ENCODE measurements at regions not wholly inside any gene's neighbourhood (a gene's known extent, or its start where the extent isn't known, plus 50 kb on each side); places are given as distances from the start of the nearest gene placed in this dataset.

GRCh38 chr5:60356745-60357144, 343.2 kb downstream of the DEPDC1B start:
- H3K27me3 ChIP-seq (ENCODE audit: insufficient read depth, low read length, poor library complexity), result no peaks in the 10 kb centered on the region
- no CpG with 5 or more reads among the region's 2 CpGs for WGBS (ENCODE audit: extremely low coverage, insufficient coverage, low lambda C conversion rate)
- no peaks in the 10 kb centered on the region for H3K79me1 ChIP-seq (ENCODE audit: low read length)
- no peak overlapping the region for H3K23ac ChIP-seq (ENCODE audit: low read length)
- no peak overlapping the region for H4K5ac ChIP-seq (ENCODE audit: low read length)
- no peak overlapping the region for H3K4me2 ChIP-seq (ENCODE audit: low read length)
- H4K8ac ChIP-seq (ENCODE audit: low read depth, low read length), result no peak overlapping the region
- DNase-seq, result no peak
- no peak overlapping the region for H3K56ac ChIP-seq (ENCODE audit: low read length)
- no peaks in the 10 kb centered on the region for H3K36me3 ChIP-seq (ENCODE audit: control insufficient read depth, insufficient read depth, low read length)
- no peak overlapping the region for H3K18ac ChIP-seq (ENCODE audit: low read length)
- no peak overlapping the region for H3K9ac ChIP-seq (ENCODE audit: low read length)
- H3K4me3 ChIP-seq (ENCODE audit: low read length), result no peak overlapping the region
- H2BK15ac ChIP-seq (replicated peaks; ENCODE audit: low read depth), result no peak overlapping the region
- no peak overlapping the region for H3K4ac ChIP-seq (ENCODE audit: low read depth, low read length)
- no peak overlapping the region for H3K27ac ChIP-seq (ENCODE audit: low read depth, low read length)
- H3K4me1 ChIP-seq (ENCODE audit: control insufficient read depth, low read depth, low read length), result no peaks in the 10 kb centered on the region
- H2AK5ac ChIP-seq (ENCODE audit: low read length), result no peak overlapping the region
- no peak overlapping the region for H2BK5ac ChIP-seq (ENCODE audit: low read length)
- no peaks in the 10 kb centered on the region for H3K79me2 ChIP-seq (ENCODE audit: control insufficient read depth, insufficient read depth, low read length)
- no peak overlapping the region for H2BK120ac ChIP-seq (ENCODE audit: low read depth, low read length)

- Histone ChIP-seq H3K4ac (ENCODE audit: low read depth, low read length) (no peak overlapping the region), H2BK5ac (ENCODE audit: low read length) (no peak overlapping the region), H2AK5ac (ENCODE audit: low read length) (no peak overlapping the region), H3K4me2 (ENCODE audit: low read length) (no peak overlapping the region), H3K27me3 (ENCODE audit: insufficient read depth, low read length, poor library complexity) (no peaks in the 10 kb centered on the region), H3K79me1 (ENCODE audit: low read length) (no peaks in the 10 kb centered on the region), H2BK15ac (replicated peaks; ENCODE audit: low read depth) (no peak overlapping the region), H3K23ac (ENCODE audit: low read length) (no peak overlapping the region), H3K9ac (ENCODE audit: low read length) (no peak overlapping the region), H3K4me3 (ENCODE audit: low read length) (no peak overlapping the region), H3K36me3 (ENCODE audit: control insufficient read depth, insufficient read depth, low read length) (no peaks in the 10 kb centered on the region), H3K4me1 (ENCODE audit: control insufficient read depth, low read depth, low read length) (no peaks in the 10 kb centered on the region), H3K18ac (ENCODE audit: low read length) (no peak overlapping the region), H3K56ac (ENCODE audit: low read length) (no peak overlapping the region), H2BK120ac (ENCODE audit: low read depth, low read length) (no peak overlapping the region), H4K8ac (ENCODE audit: low read depth, low read length) (no peak overlapping the region), H3K79me2 (ENCODE audit: control insufficient read depth, insufficient read depth, low read length) (no peaks in the 10 kb centered on the region), H3K27ac (ENCODE audit: low read depth, low read length) (no peak overlapping the region), H4K5ac (ENCODE audit: low read length) (no peak overlapping the region)
- no peak for DNase-seq
These were observed 344.8 kb downstream of the DEPDC1B start for GRCh38 chr5:60355181-60355580.

DNA sequence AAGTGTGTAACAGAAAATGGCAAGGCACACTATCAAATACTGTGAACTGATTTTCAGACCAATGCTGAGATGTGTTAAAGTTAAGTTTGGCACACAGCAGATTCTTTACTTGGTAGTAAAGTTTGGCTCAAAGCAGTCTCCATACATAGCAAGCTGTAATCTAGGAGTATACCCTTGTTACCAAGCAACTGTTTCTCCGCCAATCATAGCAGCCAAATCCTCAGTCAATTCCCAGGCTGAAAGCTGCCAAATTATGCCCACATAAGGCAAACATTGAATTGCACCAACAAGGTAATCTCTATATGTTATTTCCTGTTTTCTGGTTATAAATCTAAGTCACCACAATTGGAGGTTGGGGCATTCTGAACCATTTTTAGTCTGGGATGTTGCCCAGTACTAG, 345.7 kb downstream of the DEPDC1B start:
- WGBS (ENCODE audit: extremely low coverage, insufficient coverage, low lambda C conversion rate), result no CpG with 5 or more reads among the region's 1 CpG
- no peaks in the 10 kb centered on the region for H3K79me2 ChIP-seq (ENCODE audit: control insufficient read depth, insufficient read depth, low read length)
- DNase-seq, result no peak
- no peak overlapping the region for H3K23ac ChIP-seq (ENCODE audit: low read length)
- no peak overlapping the region for H2BK120ac ChIP-seq (ENCODE audit: low read depth, low read length)
- H3K27me3 ChIP-seq (ENCODE audit: insufficient read depth, low read length, poor library complexity), result no peaks in the 10 kb centered on the region
- no peak overlapping the region for H3K4me3 ChIP-seq (ENCODE audit: low read length)
- H2AK5ac ChIP-seq (ENCODE audit: low read length), result no peak overlapping the region
- no peak overlapping the region for H3K4ac ChIP-seq (ENCODE audit: low read depth, low read length)
- H4K8ac ChIP-seq (ENCODE audit: low read depth, low read length), result no peak overlapping the region
- H3K79me1 ChIP-seq (ENCODE audit: low read length), result no peaks in the 10 kb centered on the region
- no peak overlapping the region for H3K18ac ChIP-seq (ENCODE audit: low read length)
- H2BK5ac ChIP-seq (ENCODE audit: low read length), result no peak overlapping the region
- H3K27ac ChIP-seq (ENCODE audit: low read depth, low read length), result no peak overlapping the region
- H3K56ac ChIP-seq (ENCODE audit: low read length), result no peak overlapping the region
- no peaks in the 10 kb centered on the region for H3K36me3 ChIP-seq (ENCODE audit: control insufficient read depth, insufficient read depth, low read length)
- no peak overlapping the region for H3K4me2 ChIP-seq (ENCODE audit: low read length)
- no peak overlapping the region for H4K5ac ChIP-seq (ENCODE audit: low read length)
- H3K4me1 ChIP-seq (ENCODE audit: control insufficient read depth, low read depth, low read length), result no peaks in the 10 kb centered on the region
- H2BK15ac ChIP-seq (replicated peaks; ENCODE audit: low read depth), result no peak overlapping the region
- no peak overlapping the region for H3K9ac ChIP-seq (ENCODE audit: low read length)

DNA sequence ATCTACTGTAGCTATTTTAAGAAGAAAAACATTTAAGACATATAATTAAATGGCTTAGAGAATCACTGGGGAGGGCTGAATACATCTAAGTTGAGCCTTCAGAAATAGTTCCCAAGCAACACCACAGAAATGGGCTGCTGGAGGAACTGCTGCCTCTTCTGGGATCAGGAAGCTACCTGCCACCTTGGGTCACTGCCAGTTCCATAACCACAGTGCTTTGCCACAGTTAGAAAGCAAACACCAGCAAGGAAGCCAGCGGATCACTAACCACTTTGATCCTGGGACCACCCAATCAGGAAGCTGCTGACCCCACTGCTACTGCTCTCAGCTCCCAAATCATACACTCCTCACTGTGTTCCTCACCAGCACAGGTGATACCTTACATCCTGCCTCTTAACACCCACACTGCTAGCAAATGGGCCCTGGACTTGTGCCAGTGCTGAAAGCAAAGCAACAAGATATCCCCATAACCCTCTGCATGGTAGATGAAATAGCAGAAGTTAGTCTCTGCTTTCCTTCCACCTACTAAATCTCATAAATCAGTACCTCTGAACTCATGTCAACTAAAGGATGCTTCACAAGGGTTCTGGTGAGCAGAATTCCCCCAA, 346.9 kb downstream of the DEPDC1B start:
- Histone ChIP-seq H4K8ac (ENCODE audit: low read depth, low read length) (no peak overlapping the region), H3K56ac (ENCODE audit: low read length) (no peak overlapping the region), H2BK15ac (replicated peaks; ENCODE audit: low read depth) (no peak overlapping the region), H3K4me1 (ENCODE audit: control insufficient read depth, low read depth, low read length) (no peaks in the 10 kb centered on the region), H3K27ac (ENCODE audit: low read depth, low read length) (no peak overlapping the region), H3K4me2 (ENCODE audit: low read length) (no peak overlapping the region), H2BK120ac (ENCODE audit: low read depth, low read length) (no peak overlapping the region), H3K18ac (ENCODE audit: low read length) (no peak overlapping the region), H4K5ac (ENCODE audit: low read length) (no peak overlapping the region), H3K36me3 (ENCODE audit: control insufficient read depth, insufficient read depth, low read length) (no peaks in the 10 kb centered on the region), H3K23ac (ENCODE audit: low read length) (no peak overlapping the region), H3K9ac (ENCODE audit: low read length) (no peak overlapping the region), H2BK5ac (ENCODE audit: low read length) (no peak overlapping the region), H2AK5ac (ENCODE audit: low read length) (no peak overlapping the region), H3K79me2 (ENCODE audit: control insufficient read depth, insufficient read depth, low read length) (no peaks in the 10 kb centered on the region), H3K27me3 (ENCODE audit: insufficient read depth, low read length, poor library complexity) (no peaks in the 10 kb centered on the region), H3K79me1 (ENCODE audit: low read length) (no peaks in the 10 kb centered on the region), H3K4me3 (ENCODE audit: low read length) (no peak overlapping the region), H3K4ac (ENCODE audit: low read depth, low read length) (no peak overlapping the region)
- no CpG with 5 or more reads among the region's 1 CpG for WGBS (ENCODE audit: extremely low coverage, insufficient coverage, low lambda C conversion rate)
- no peak for DNase-seq

GRCh38 chr5:60350794-60351193, 349.2 kb downstream of the DEPDC1B start:
- Histone ChIP-seq H3K18ac (ENCODE audit: low read length) (no peak overlapping the region), H2AK5ac (ENCODE audit: low read length) (no peak overlapping the region), H4K8ac (ENCODE audit: low read depth, low read length) (no peak overlapping the region), H3K79me1 (ENCODE audit: low read length) (no peaks in the 10 kb centered on the region), H3K23ac (ENCODE audit: low read length) (no peak overlapping the region), H3K4ac (ENCODE audit: low read depth, low read length) (no peak overlapping the region), H3K4me2 (ENCODE audit: low read length) (no peak overlapping the region), H3K56ac (ENCODE audit: low read length) (no peak overlapping the region), H3K36me3 (ENCODE audit: control insufficient read depth, insufficient read depth, low read length) (no peaks in the 10 kb centered on the region), H2BK120ac (ENCODE audit: low read depth, low read length) (no peak overlapping the region), H3K9ac (ENCODE audit: low read length) (no peak overlapping the region), H4K5ac (ENCODE audit: low read length) (no peak overlapping the region), H3K27ac (ENCODE audit: low read depth, low read length) (no peak overlapping the region), H3K4me1 (ENCODE audit: control insufficient read depth, low read depth, low read length) (no peaks in the 10 kb centered on the region), H2BK5ac (ENCODE audit: low read length) (no peak overlapping the region), H3K79me2 (ENCODE audit: control insufficient read depth, insufficient read depth, low read length) (no peaks in the 10 kb centered on the region), H3K27me3 (ENCODE audit: insufficient read depth, low read length, poor library complexity) (no peaks in the 10 kb centered on the region), H3K4me3 (ENCODE audit: low read length) (no peak overlapping the region), H2BK15ac (replicated peaks; ENCODE audit: low read depth) (no peak overlapping the region)
- no CpG with 5 or more reads among the region's 3 CpGs for WGBS (ENCODE audit: extremely low coverage, insufficient coverage, low lambda C conversion rate)
- DNase-seq, result peak; percentile 6

DNA sequence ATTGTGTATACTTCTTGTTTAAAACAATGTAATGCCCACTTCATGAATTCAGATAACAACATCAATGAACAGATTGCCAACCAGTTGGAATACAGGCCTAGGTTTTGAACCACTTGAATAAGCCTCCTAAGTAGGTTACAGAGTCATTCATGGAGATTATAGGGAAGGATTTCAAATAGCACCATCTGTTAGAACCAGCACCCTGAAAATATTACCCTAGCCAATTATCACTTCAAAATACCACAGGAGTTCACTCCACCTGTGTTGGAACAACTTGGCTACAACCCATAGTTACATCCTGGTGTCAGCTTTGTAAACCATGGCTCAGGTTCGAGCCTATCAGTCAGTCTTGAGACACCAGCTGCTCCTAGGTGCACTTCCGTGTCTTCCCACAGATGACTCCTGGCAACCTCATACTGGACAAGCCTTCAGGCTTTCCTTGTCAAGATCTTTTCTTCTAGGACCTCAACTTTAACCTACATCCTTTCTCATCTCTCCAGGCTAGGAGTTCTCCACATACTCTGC, 350.0 kb downstream of the DEPDC1B start:
- H3K4me3 ChIP-seq (ENCODE audit: low read length), result no peak overlapping the region
- no peaks in the 10 kb centered on the region for H3K4me1 ChIP-seq (ENCODE audit: control insufficient read depth, low read depth, low read length)
- H3K18ac ChIP-seq (ENCODE audit: low read length), result no peak overlapping the region
- no peak overlapping the region for H4K8ac ChIP-seq (ENCODE audit: low read depth, low read length)
- H3K79me2 ChIP-seq (ENCODE audit: control insufficient read depth, insufficient read depth, low read length), result no peaks in the 10 kb centered on the region
- no peak overlapping the region for H2AK5ac ChIP-seq (ENCODE audit: low read length)
- H4K5ac ChIP-seq (ENCODE audit: low read length), result no peak overlapping the region
- no peak overlapping the region for H3K27ac ChIP-seq (ENCODE audit: low read depth, low read length)
- no peak overlapping the region for H3K9ac ChIP-seq (ENCODE audit: low read length)
- H3K4me2 ChIP-seq (ENCODE audit: low read length), result no peak overlapping the region
- H3K4ac ChIP-seq (ENCODE audit: low read depth, low read length), result no peak overlapping the region
- H3K56ac ChIP-seq (ENCODE audit: low read length), result no peak overlapping the region
- no peak for DNase-seq
- no peaks in the 10 kb centered on the region for H3K27me3 ChIP-seq (ENCODE audit: insufficient read depth, low read length, poor library complexity)
- no peak overlapping the region for H3K23ac ChIP-seq (ENCODE audit: low read length)
- H3K36me3 ChIP-seq (ENCODE audit: control insufficient read depth, insufficient read depth, low read length), result no peaks in the 10 kb centered on the region
- H3K79me1 ChIP-seq (ENCODE audit: low read length), result no peaks in the 10 kb centered on the region
- WGBS (ENCODE audit: extremely low coverage, insufficient coverage, low lambda C conversion rate), result no CpG with 5 or more reads among the region's 2 CpGs
- no peak overlapping the region for H2BK15ac ChIP-seq (replicated peaks; ENCODE audit: low read depth)
- H2BK120ac ChIP-seq (ENCODE audit: low read depth, low read length), result no peak overlapping the region
- H2BK5ac ChIP-seq (ENCODE audit: low read length), result no peak overlapping the region
